ENCODE measurements at regions not wholly inside any gene's neighbourhood (a gene's known extent, or its start where the extent isn't known, plus 50 kb on each side); places are given as distances from the start of the nearest gene placed in this dataset.

DNA sequence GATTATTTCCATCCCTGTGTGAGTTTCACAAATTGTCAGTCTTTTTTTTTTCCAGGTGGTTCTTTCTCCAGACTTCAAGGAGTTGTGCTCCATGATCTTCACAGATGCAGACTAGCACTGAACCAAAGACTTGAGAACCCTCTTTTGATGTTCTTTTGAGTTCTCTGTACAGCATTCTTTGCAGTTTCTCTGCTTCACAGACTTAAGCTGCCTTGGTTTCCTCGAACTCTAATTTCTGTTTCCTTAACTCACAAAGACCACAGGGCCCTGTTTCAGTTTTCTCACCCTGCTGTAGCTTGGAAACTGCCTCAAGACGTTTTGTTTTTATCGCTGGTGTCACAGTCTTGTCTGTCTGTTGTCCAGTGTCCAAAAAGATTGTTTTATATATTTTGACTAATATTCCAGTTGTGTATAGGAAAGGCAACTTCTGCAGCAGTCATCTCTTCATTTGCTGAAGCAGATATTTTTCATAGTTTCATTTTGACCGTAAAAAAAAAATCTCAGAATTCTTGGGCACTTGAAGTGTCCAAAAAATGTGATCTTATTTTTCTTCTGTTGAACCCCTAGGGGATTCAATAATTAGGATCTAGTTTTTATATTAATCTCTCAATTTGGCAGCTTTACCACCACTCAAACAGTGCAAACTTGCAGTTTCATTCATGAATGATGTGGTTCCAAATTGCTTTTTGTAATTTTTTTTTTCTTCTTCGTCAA is 97.0 kb upstream of the MC4R start:
- H3K4me1 ChIP-seq: no peaks in the 10 kb centered on the region
- no peaks in the 10 kb centered on the region for H3K9me3 ChIP-seq
- no peaks in the 10 kb centered on the region for H3K27me3 ChIP-seq
- no peak overlapping the region for H3K27ac ChIP-seq
- TF ChIP-seq POLR2A (IDR thresholded peaks at IDR 0.05): no peak
- no peak for TF ChIP-seq CTCF (IDR thresholded peaks at IDR 0.05)
- H3K36me3 ChIP-seq: no peaks in the 10 kb centered on the region
- no peak overlapping the region for H3K4me3 ChIP-seq
- DNase-seq: no peak

DNA sequence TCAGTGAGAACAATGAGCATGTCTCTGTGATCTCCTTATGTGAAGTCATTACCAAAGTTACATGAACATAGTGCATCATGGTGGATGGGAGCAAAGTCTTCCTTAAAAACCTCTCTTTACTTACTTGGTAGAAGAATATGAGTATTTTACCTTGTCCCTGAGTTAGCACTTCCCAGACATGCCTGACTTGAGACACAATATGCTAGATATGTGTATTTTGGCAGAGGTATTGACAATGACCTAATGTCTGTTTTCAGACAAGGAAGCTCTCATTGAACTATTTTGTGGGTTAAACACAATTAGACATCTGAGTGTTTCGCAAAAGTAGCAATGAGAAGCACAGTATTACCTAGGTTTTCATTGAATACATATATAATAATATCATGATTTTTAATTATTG is 99.1 kb upstream of the MC4R start:
- Histone ChIP-seq H3K27me3 (no peaks in the 10 kb centered on the region), H3K4me3 (no peak overlapping the region), H3K4me1 (no peaks in the 10 kb centered on the region), H3K27ac (no peak overlapping the region), H3K9me3 (no peaks in the 10 kb centered on the region), H3K36me3 (no peaks in the 10 kb centered on the region)
- no peak for DNase-seq
- TF ChIP-seq POLR2A (IDR thresholded peaks at IDR 0.05): no peak
- no peak for TF ChIP-seq CTCF (IDR thresholded peaks at IDR 0.05)

DNA sequence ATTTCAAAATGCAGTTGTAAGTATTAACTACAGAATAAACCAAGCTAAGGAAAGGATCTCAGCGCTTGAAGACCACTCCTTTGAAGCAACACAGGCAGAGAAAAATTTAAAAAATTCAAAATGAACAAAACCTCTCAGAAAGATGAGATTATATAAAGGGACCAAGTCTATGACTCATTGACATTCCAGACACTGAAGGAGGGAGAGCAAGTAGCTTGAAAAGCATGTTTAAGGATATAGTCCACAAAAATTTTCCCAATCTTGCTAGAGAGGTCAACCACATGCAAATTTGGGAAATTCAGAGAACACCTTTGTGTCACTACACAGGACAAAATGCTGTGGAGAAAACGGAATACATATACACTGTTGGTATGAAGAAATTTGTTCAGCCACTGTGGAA is 112.6 kb upstream of the MC4R start:
- no peaks in the 10 kb centered on the region for H3K4me1 ChIP-seq
- no peak overlapping the region for H3K27ac ChIP-seq
- DNase-seq: no peak
- no peaks in the 10 kb centered on the region for H3K27me3 ChIP-seq
- H3K36me3 ChIP-seq: no peaks in the 10 kb centered on the region
- no peak overlapping the region for H3K4me3 ChIP-seq
- no peaks in the 10 kb centered on the region for H3K9me3 ChIP-seq
- no peak for TF ChIP-seq CTCF (IDR thresholded peaks at IDR 0.05)
- TF ChIP-seq POLR2A (IDR thresholded peaks at IDR 0.05): no peak

DNA sequence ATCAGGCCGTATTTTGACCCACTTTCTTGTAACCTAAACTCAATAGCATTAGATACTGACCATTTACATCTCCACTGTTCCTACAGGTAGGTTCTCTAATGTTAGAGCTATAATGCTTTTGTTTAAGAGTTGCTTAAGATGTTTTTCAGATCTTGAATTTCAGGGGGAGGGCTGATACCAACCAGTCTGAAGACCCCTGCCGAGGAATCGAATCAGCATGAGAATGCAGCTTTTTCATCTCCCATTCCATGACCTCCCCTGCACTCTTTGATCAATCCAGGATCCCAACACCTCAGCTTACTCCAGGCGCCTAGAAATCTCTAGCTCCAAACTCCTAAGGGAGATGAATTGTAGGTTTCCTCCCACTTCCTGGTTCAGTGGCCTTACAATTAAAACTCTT is 120.5 kb upstream of the MC4R start:
- Histone ChIP-seq H3K4me1 (no peaks in the 10 kb centered on the region), H3K9me3 (no peaks in the 10 kb centered on the region), H3K27ac (no peak overlapping the region), H3K4me3 (no peak overlapping the region), H3K36me3 (no peaks in the 10 kb centered on the region), H3K27me3 (no peaks in the 10 kb centered on the region)
- TF ChIP-seq POLR2A (IDR thresholded peaks at IDR 0.05) (no peak), CTCF (IDR thresholded peaks at IDR 0.05) (no peak)
- DNase-seq: no peak

DNA sequence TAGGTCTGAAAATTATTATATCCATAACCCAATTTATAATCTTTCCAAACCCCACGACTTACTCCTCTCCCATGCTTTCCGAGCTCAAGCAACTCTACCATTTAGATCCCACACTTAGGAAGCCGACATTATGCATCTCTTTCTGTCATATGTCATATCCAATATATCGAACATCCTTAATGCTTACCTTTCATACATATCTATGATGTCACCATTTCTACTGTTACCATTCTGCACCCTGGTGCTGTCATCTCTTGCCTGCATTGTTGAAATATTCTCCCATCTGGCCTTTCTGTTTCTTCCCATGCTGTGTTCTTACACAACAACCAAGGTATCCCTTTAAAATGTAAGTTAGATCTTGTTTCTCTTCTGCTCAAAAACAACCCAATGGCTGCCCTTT is 127.1 kb upstream of the MC4R start:
- H3K27ac ChIP-seq: no peak overlapping the region
- TF ChIP-seq POLR2A (IDR thresholded peaks at IDR 0.05) (no peak), CTCF (IDR thresholded peaks at IDR 0.05) (no peak)
- H3K4me1 ChIP-seq: no peaks in the 10 kb centered on the region
- H3K36me3 ChIP-seq: no peaks in the 10 kb centered on the region
- H3K27me3 ChIP-seq: no peaks in the 10 kb centered on the region
- DNase-seq: no peak
- H3K9me3 ChIP-seq: no peaks in the 10 kb centered on the region
- H3K4me3 ChIP-seq: no peak overlapping the region

- no peak for TF ChIP-seq CTCF (IDR thresholded peaks at IDR 0.05)
- TF ChIP-seq POLR2A (IDR thresholded peaks at IDR 0.05): no peak
- Histone ChIP-seq H3K4me3 (no peak overlapping the region), H3K27ac (no peak overlapping the region), H3K36me3 (no peaks in the 10 kb centered on the region), H3K4me1 (no peaks in the 10 kb centered on the region), H3K27me3 (no peaks in the 10 kb centered on the region), H3K9me3 (no peaks in the 10 kb centered on the region)
- DNase-seq: no peak
Observed at GRCh38 chr18:60500960-60501359, 128.4 kb upstream of the MC4R start.

Data from Peyer's patch (tissue), 4 donors.